ENCODE measurements at regions not wholly inside any gene's neighbourhood (a gene's known extent, or its start where the extent isn't known, plus 50 kb on each side); places are given as distances from the start of the nearest gene placed in this dataset.

DNA sequence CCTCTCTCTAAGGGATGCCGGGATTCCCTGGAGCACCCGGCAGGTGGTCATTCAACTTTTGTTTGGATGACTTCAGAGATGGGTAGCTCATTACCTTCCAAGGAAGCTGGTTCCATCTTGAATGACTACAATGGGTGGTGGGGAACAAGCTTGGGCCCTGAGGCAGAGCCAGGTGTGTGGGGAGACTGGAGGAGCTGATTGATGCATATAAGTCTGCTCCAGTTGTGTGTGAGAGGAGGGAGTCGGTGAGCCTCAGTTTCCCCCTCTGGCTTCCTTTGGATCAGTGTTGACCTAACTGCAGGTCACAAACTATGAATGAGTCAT, 133.8 kb upstream of the ZBTB40 start:
- no peak for DNase-seq (ENCODE audit: low read depth)

DNA sequence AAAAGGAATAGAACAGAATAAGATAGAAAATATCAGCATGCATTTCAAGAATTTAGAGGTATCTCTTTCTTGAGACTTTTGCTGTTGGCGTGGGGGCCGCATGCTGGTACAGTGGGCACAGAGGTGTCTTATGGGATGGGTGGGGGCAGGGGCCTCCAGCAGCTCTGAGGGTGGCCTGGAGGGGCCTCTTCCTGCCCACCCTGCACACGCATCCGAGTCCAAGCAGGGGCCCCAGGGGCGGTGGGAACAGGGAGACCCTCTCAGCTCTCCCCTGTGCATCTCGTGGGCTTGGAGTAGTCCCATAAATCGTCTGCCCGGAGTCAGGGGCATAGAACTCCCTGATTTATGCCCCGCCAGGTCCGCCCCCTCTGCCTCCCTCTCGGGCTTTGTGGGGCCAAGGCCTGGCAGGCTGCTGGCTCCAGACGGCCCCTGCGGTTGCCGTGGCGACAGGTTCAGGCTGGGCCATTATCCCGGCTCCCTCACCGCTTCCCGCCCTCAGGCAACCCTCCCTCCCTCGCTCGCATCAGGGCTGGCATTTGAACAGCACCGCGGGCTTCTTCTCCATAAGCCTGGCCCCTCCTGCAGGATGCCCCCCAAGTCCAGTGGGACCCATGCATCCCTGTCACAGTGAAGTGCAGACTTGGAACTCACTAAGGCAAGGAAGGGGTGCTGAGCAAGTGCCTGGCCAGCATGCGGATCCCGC, 133.2 kb upstream of the ZBTB40 start:
- DNase-seq (ENCODE audit: low read depth), result no peak

DNA sequence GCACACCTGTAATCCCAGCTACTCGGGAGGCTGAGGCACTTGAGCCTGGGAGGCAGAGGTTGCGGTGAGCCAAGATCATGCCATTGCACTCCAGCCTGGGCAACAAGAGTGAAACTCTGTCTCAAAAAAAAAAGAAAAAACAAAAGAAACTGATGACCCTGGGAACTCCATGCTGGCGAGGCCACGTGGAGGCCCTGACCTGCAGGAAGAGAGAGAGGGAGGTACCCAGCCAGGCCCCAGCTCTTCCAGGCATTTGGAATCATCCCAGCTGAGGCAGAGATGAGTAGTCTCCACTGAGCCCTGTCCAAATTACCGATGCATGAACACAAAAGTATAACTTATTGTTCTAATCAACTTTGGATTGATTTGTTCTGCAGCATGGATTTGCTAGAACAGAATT, 132.0 kb upstream of the ZBTB40 start:
- DNase-seq (ENCODE audit: low read depth), result no peak

DNA sequence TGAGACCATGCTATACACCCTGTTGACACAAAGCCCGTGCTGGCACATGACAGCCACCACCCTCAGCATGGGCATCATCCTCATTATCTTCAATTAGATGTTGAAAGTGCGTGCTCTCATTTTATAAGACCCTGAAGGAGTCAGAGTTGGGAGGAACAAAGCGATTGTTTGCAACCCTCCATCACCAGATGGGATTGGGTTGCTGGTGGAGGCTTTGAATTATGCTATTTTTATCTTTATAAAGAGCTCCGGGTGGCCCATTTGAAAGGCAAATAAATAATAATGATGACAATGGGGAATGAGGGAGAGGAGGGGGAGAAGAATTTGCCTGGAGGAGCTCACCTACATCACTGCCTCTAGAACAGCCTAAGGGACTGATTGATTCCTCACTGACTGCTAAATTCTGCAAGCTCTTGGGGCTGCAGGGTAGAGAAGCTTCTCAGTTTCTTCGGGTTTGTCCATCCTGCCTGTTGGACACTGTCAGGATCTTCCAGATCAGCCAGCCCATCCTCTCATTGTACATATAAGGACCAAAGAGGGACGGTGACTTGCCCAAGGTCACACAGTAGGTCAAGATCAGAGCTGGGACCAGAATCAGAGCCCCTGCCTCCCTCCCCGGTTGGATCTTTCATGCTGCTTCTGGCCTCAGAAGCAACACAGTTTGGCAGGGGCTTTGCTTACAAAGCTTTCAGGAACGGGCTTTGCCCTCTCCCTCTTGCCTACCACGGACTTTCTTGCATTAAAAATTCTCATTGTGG, 130.9 kb upstream of the ZBTB40 start:
- DNase-seq (ENCODE audit: low read depth), result no peak

DNA sequence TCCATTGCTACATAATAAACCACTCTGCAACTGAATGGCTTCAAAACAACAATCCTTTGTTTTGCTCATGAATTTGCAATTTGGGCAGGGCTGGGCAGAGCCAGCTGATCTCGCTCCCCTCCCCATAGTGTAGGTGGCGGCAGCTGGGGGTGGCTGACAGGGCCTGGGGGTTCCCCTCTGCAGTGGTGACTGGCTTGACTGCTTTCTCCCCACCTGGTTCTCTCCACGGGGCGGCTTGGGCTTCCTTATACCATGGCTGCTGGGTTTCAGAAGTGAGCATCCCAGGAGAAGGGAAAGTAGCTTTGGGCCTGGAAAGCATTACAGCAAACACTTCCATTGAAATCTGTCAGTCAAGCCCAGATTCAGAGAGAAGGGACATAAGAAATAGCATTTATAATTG, 129.7 kb upstream of the ZBTB40 start:
- DNase-seq (ENCODE audit: low read depth), result no peak

DNA sequence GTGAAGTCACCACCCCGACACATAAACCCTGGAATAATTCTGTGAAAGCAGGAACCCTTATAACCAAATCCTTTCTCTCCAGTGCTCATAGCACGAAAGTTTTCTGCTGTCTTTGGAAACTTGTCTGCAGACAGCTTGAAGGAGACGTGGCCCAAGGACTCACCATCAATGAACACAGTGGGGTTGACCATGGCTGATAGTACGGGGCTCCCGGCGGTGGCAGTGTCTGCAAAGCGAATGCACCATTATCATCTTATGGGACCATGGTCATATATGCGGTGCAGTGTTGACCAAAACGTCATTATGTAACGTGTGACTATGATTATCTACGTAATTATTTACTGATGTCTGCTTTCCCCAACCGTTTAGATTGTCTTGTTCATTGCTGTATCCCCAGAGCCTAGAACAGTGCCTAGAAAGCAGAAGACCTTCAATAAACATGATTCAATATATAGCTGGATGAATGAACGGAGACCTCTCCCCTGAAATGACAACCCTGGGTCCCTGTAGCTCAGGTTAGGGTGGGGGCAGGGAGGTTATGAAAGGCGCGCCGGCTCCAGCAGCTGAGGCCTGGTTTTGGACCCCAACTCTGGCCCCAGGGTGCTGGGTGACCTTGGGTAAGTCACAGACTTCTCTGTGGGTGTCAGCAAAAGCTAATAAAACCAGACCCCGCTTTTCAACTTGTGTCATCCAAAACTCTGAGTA, 128.4 kb upstream of the ZBTB40 start:
- DNase-seq (ENCODE audit: low read depth), result no peak

DNA sequence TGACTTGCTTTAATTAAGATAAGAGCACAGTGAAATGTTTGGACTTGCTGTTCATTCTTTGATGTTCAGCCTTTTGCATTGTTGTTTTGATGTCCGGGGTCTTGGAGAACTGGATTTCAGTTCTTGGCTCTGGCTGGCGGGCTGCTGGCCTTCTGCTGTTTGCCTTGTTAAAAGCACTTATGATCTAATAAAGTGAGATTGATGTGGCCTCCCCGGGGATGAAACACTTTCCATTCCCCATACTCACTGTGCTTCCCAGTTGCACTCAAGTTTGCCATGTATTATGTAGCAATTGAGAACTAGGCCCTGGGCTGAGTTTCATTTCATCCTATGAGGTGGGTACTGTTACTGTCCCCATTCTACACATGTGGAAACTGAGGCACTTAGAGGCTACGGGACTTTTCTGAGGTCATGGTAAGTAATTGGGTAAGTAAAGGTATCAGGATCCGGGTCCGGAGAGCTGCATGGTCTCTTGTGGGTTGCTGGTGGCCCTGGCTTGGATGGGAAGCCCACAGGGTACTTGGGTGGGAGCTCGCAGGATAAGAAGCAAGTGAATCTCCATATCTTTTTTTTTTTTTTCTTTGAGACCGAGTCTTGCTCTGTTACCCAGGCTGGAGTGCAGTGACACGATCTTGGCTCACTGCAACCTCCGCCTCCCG, 127.7 kb upstream of the ZBTB40 start:
- DNase-seq (ENCODE audit: low read depth), result no peak

DNA sequence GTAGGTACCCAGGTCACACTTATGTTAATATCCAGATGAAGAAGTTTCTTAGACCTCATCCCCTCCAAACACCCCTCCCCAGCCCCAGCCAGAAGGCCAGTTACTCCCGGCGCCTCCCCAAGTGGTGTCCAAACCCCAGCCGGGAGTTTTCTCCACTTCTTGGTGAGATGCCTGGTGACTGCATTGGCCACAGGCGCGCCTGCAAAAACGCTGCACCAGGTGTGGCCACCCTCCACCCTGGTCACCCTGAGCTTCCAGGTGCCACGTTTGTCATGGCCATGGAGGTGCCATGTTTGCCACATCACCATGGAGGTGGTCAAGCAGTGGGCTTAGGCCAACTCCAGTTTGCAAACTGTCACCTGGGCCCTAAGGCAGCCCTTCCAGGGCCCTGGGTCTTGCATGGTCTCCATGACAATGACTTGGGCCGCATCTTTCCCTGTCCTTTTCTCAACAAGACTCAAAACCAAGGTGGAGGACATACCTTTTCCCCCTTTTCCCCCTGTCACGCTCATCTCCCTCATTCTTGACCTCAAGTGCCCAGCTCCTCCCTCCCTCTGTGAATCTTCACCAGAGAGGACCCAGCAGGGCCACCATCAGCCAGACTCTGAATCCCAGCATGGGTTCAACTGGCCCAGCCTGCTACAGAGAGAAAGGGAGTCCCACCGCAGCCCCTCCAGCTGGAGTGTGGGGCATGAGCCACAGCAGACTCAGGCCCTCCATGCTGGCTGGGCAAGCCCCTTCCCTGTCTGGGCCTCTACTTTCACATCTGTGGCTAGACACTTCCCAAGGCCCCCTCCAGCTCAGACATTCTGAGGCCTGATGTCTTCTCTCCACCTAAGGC, 125.9 kb upstream of the ZBTB40 start:
- no peak for DNase-seq (ENCODE audit: low read depth)

DNA sequence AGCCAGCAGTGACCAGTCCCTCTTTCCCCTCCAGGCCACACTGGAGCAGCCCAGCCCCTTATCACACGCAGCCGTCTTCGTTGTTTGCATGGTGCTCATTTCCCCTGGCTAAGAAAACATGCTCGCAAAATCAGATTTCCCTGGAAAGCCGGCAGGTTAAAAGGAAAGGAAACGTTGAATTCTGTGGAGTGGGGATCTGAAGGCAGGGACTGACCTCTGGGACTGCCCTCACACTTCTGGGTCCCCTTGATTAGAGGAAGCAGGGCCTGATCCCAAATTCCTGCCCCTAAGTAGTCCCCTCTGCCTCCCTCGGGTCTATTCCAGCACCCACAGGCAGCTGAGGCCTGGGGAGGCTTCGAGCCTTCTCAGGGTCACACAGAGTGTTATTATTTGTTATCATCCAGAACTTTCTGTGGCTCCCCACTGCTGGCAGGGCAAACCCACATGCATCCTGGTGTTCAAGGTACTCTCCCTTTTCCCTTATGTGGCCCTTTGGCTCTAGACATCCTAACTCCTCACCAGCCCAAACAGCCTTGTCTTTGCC, 125.2 kb upstream of the ZBTB40 start:
- no peak for DNase-seq (ENCODE audit: low read depth)

DNA sequence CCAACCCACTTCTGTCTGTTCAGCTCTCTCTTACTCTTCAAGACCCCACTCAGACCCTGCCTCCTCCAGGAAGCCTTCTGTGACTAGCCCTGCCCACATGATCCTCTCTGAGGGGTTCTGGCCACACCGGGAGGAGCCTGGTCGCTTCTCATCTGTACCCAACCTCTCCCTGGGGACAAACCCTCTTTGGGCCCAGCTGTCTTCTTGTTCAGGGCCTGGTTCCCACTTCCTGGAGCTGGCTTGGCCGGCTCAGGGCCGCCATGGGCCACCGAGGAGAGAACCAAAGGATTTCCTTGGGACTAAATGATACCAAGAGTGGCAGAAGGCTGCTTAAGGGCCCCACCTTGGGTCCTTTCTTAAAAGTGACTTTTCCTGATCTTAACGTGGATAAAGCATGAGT, 124.7 kb upstream of the ZBTB40 start:
- DNase-seq (ENCODE audit: low read depth), result no peak

DNA sequence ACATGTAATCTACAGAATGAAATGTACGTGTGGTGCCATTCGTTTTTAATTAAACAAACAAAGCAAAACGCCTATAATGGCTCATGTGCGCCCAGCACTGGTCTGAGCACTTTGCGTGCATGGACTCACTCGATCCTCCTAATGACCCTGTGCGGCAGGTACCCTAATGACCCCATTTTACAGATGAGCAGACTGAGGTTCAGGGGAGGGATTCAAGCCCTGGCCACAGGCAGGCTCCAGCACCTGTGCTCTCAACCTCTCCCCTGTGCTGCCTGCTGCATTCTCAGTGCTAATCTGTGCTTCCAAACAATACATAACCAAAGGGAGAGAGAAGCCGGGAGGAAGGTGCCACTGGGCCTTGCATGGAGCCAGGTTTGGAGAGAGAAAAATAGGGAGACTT, 124.2 kb upstream of the ZBTB40 start:
- no peak for DNase-seq (ENCODE audit: low read depth)

DNA sequence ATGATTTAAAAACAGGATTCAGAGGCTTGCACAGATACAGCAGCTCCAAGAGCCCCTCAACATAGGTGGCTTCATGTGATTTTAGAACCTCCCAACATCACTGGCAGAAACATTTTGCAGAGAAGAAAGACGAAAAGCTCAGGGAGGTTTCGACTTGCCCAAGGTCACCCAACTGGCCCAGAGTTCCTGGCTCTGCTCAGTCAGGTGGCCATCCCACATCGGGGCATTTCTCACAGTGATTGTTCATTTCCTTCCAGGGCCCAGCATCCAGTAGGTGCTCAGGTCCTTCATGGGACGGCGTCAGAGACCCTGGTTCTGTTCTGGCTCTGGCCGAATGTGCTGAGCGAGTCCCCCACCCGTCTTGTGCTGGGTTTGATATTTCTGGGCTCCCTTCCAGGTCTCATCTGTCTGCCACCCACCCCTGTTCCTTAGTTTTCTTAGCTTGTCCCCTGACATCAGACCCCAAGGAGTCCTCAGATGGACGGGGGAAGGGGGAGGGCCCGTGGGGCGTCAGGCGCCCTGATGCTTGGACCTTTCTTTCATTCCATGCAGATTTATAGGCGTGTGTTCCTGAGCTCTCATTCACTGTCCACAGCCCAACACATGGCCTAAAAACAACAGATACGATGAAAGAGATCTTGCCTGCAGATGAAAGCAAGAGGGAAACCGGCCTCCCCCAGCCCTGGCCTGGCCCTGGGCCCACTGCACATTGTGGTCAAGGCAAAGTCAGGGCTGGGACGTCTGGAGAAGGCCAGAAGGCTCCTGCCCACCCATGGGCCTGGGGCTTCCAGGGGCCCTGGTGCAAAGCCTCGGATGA, 123.1 kb upstream of the ZBTB40 start:
- DNase-seq (ENCODE audit: low read depth), result no peak

DNA sequence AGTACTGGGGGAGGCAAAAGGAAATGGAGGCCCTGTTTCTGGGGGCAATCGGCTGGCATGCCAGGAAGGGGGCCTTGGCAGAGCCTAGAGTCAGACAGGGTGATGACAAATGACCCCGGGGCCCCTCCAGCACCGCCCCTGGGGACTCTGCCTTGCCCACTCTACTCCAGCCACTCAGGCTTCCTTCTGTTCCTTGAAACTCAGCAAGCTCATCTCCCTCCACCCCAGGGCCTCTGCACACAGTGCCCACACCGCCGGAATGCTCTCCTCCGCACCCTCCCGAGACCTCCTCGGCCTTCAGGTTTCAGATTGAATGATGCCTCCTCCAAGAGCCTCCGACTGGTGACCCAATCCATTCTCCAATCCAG, 122.5 kb upstream of the ZBTB40 start:
- no peak for DNase-seq (ENCODE audit: low read depth)

DNA sequence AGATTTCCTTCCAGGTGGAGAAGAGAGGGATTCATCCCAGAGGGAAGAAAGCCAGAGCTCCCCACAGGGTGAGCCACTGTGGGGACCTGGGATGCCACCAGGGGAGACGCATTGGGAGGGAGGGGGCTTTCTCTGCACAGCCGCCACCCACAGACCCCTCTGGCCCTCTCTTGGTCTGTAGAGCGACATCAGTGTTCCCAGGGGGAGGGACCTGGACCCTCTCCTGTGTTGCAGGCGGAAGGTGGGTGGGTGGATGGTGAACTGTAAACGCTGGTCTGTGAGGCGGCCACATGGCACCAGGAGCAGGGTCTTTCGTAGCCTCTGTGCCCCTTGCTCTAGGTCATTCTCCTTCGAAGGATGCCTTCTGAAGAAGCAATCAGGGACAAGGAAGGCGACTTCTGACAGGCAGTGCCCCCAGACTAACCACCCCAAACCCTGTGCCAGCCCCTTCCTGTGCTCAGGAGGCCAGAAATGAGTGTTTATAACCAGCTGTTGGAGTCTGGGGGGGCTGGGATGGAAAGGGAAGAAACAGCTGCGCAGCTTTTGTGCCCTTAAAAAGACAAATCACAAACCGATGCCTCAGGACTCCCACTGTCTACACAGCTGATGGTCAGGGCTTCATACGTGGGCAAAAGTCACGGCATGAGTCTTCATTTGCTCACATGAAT, 121.4 kb upstream of the ZBTB40 start:
- DNase-seq (ENCODE audit: low read depth), result no peak

DNA sequence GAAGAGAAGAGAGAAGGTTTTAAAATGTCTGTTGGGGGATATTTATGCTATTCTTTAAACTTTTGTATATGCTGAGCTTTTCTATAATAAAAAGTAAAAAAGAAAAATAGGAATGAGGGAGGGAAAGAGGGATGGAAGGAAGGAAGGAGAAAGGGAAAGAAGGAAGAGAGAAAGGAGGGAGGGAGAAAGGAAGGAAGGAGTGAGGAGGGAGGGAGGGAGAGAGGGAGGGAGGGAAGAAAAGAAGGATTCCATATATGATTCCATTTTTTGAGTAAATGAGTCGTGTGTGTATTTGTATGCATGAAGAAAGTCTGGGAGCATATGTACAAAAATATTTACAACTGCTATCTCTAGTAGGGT, 120.9 kb upstream of the ZBTB40 start:
- no peak for DNase-seq (ENCODE audit: low read depth)

DNA sequence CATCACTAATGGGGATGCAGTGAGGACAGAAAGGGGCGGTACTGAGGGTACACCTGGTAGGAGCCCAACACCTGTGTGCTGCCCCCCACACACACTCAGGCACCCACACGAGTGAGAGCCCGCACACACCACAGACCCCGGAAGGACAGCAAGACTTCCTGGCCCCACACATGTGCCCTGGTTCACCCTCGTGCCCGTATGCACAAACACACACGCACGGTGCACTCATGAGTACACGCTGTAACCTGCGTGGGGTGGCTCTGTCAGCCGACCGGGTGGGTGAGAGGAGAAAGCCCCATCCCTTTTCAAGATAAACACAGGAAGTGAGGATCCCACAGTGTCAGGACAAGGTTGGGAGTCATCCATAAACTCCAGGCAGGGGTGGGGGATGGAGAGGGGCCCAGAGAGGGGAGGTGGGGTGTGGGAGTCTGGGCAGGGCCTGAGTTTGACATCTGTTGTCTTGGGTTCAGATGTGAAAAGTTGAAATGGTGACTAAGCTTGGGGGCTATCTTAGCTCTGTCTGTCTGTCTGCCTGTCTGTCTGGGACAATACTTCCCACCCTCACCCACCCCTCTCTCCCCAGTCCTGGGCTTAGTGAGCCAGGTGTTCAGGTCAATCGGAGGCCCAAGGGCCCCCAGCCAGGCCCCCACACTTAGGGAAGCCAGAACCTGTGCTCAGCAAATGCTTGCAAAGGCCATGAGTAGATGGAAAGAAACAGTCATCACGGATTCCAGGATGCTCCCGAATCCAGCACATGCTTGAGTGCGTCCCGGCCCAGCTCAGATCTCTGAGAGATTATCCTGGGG, 119.8 kb upstream of the ZBTB40 start:
- no peak for DNase-seq (ENCODE audit: low read depth)

DNA sequence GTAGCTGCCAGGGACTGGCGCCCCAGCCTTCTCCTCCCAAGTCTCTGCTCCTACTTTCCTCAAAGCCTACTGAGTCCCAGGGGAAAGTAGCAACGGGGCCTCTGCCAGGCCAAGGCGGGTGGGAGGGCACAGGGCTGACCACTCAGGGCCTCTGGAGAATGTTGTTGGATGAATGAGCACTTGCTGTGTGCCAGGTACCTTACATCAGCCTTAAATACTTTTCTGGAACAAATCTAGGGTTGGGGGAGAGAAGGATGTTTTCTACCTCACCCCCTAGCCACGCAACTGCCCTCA, 119.3 kb upstream of the ZBTB40 start:
- DNase-seq (ENCODE audit: low read depth), result no peak

DNA sequence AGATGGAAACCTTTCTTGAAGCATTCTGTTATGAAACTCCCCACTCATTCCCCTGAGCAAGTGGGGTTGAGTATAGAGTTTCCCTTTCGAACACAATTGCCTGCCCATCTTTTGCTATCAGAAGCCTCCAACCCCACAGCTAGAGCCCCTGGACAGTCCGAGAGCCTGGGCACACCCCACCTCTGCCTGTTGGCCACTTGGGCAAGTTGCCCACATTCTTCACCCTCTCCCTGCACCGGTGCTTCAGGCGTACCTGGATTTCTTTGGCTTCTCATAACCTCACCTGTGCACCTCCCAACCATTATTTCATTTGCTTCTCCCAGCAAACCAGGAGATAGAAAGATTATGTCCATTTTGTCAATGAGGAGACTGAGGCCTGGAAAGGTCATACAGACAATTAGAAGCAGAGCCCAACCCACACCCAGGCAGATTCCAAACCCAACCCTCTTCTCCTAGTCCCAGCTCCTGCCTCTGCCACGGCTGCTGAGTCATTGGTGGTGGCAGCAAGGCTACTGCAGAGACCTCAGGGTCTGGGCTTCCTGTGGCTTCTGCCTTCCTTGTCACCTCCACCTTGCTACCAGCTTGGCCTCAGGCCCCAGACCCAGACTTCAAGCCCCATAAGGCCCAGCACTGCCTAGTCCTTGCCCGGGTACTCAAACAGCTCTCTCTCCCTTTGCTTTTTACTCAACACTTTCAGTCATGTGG, 118.7 kb upstream of the ZBTB40 start:
- DNase-seq (ENCODE audit: low read depth), result no peak

DNA sequence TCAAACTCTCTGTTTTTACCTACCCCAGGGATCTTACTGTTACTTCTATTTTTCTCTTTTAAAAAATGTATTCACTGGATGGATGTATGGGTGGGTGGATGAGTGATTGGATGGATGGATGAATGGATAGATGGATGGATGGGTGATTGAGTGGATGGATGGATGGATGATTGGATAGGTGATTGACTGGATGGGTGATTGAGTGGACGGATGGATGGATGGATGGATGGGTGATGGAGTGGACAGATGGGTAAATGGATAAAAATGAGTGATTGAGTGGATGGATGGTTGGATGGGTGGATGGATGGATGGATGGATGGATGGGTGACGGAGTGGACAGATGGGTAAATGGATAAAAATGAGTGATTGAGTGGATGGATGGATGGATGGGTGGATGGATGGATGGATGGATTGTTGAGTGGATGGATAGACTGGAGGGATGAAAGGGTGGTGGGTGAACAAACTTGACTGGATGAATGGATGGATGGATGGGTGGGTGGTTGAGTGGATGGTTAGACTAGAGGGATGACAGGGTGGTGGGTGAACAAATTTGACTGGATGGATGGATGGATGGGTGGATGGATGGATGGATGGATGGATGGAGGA, 118.0 kb upstream of the ZBTB40 start:
- DNase-seq (ENCODE audit: low read depth), result no peak
